ENCODE measurements at regions not wholly inside any gene's neighbourhood (a gene's known extent, or its start where the extent isn't known, plus 50 kb on each side); places are given as distances from the start of the nearest gene placed in this dataset.

DNA sequence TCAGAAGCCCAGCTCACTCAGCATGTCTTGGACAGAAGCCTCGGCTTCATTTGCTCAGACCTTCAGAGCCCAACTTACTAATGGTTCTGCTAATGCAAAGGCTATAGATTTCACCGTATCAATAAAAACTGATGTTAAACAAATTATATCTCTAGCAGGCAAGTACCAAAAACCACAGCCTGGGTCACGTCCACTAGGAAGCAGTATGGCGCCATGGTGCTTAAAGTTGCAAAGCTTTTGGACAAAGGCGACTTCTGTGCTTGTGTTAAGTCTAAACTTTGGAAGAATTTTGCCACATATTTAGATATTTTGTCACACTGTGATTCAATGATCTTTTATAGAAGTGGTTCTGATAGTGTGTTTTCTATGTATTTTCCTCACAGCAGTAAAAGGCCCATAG, 276.8 kb upstream of the PARD3B start:
- TF ChIP-seq, protein P1, sequence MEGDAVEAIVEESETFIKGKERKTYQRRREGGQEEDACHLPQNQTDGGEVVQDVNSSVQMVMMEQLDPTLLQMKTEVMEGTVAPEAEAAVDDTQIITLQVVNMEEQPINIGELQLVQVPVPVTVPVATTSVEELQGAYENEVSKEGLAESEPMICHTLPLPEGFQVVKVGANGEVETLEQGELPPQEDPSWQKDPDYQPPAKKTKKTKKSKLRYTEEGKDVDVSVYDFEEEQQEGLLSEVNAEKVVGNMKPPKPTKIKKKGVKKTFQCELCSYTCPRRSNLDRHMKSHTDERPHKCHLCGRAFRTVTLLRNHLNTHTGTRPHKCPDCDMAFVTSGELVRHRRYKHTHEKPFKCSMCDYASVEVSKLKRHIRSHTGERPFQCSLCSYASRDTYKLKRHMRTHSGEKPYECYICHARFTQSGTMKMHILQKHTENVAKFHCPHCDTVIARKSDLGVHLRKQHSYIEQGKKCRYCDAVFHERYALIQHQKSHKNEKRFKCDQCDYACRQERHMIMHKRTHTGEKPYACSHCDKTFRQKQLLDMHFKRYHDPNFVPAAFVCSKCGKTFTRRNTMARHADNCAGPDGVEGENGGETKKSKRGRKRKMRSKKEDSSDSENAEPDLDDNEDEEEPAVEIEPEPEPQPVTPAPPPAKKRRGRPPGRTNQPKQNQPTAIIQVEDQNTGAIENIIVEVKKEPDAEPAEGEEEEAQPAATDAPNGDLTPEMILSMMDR (IDR thresholded peaks at IDR 0.05; ENCODE audit: insufficient read depth, low read depth, low read length): no peak
- no peak for TF ChIP-seq EZH2 (IDR thresholded peaks at IDR 0.05; ENCODE audit: insufficient read depth, low read length)
